GM23338 (cell line): ENCODE measurements at regions not wholly inside any gene's neighbourhood (a gene's known extent, or its start where the extent isn't known, plus 50 kb on each side); places are given as distances from the start of the nearest gene placed in this dataset.
A peak's percentile ranks its signal among the peaks of the same experiment; 100 is the strongest.

Source experiments
- ATAC-seq: fragments of 200-7000 bp; cut with Tn5 transposase; 3 replicates; pipeline ENCODE4 v1.9.1; 2020
- DNase-seq: peaks from one replicate; pipeline ENCODE4 v3.0.0-alpha.2; 2015; ENCODE audit warnings: low spot score
- H2AFZ ChIP-seq: fragments of 200-600 bp; sonication (generic); 2 replicates; pipeline ENCODE4 v1.8.0; 2016; ENCODE audit warnings: antibody characterized with exemption, mild to moderate bottlenecking, moderate library complexity
- H3F3A ChIP-seq: fragments of 200-600 bp; sonication (generic); replicated peaks from 2 replicates; pipeline ENCODE4 v1.8.0; 2017; ENCODE audit warnings: antibody characterized with exemption, mixed run types, low read depth
- H3K27ac ChIP-seq: fragments of 200-600 bp; sonication (generic); 2 replicates; pipeline ENCODE4 v1.6.1; 2016; ENCODE audit warnings: low read depth
- H3K27me3 ChIP-seq: fragments of 200-600 bp; sonication (generic); 2 replicates; pipeline ENCODE4 v1.8.0; 2016; ENCODE audit warnings: mild to moderate bottlenecking, mixed run types, moderate library complexity; ENCODE audit not compliant: insufficient read depth
- H3K36me3 ChIP-seq: fragments of 200-600 bp; sonication (generic); 2 replicates; pipeline ENCODE4 v1.8.0; 2016; ENCODE audit warnings: mild to moderate bottlenecking; ENCODE audit not compliant: insufficient read depth
- H3K4me1 ChIP-seq: fragments of 200-600 bp; sonication (generic); 2 replicates; pipeline ENCODE4 v1.8.0; 2016; ENCODE audit warnings: mild to moderate bottlenecking, moderate library complexity; ENCODE audit not compliant: insufficient read depth
- H3K4me2 ChIP-seq: fragments of 200-600 bp; sonication (generic); 2 replicates; pipeline ENCODE4 v1.7.1; 2017; ENCODE audit warnings: mixed run types
- H3K4me3 ChIP-seq: fragments of 200-600 bp; sonication (generic); 2 replicates; pipeline ENCODE4 v1.6.1; 2016; ENCODE audit warnings: mixed run types
- H3K79me2 ChIP-seq: fragments of 200-600 bp; sonication (generic); replicated peaks from 2 replicates; pipeline ENCODE4 v1.8.0; 2017; ENCODE audit warnings: mild to moderate bottlenecking; ENCODE audit not compliant: insufficient read depth
- H3K9me2 ChIP-seq: fragments of 200-600 bp; sonication (generic); 2 replicates; pipeline ENCODE4 v1.8.0; 2017; ENCODE audit not compliant: insufficient read depth
- H4K20me1 ChIP-seq: fragments of 200-600 bp; sonication (generic); replicated peaks from 2 replicates; pipeline ENCODE4 v1.8.0; 2017; ENCODE audit warnings: mild to moderate bottlenecking; ENCODE audit not compliant: insufficient read depth
- H3K27ac Mint-ChIP-seq: 2 replicates; pipeline ENCODE4 v1.8.0; 2020; ENCODE audit warnings: inconsistent platforms, mild to moderate bottlenecking, moderate library complexity, mixed read lengths
- H3K27me3 Mint-ChIP-seq: 3 replicates; pipeline ENCODE4 v1.8.0; 2022; ENCODE audit warnings: low read depth, mild to moderate bottlenecking, moderate library complexity, mixed read lengths, inconsistent platforms; ENCODE audit not compliant: insufficient read depth, poor library complexity
- H3K36me3 Mint-ChIP-seq: 3 replicates; pipeline ENCODE4 v1.8.0; 2021; ENCODE audit warnings: low read depth, mild to moderate bottlenecking, inconsistent platforms, moderate library complexity, mixed read lengths
- H3K4me1 Mint-ChIP-seq: 3 replicates; pipeline ENCODE4 v1.8.0; 2020; ENCODE audit warnings: mild to moderate bottlenecking, inconsistent platforms, mixed read lengths
- H3K4me3 Mint-ChIP-seq: 3 replicates; pipeline ENCODE4 v1.8.0; 2021; ENCODE audit warnings: moderate library complexity, mild to moderate bottlenecking, inconsistent platforms, mixed read lengths
- H3K9me3 Mint-ChIP-seq: 3 replicates; pipeline ENCODE4 v1.8.0; 2020; ENCODE audit warnings: moderate library complexity, mild to moderate bottlenecking, inconsistent platforms, mixed read lengths
- CREB1 ChIP-seq: fragments of 250-450 bp; sonication (Bioruptor Pico); IDR thresholded peaks from 2 replicates; pipeline ENCODE4 v1.5.0; 2020; ENCODE audit warnings: low read depth, mild to moderate bottlenecking, moderate library complexity
- EZH2 ChIP-seq: fragments of 200-600 bp; sonication (generic); IDR thresholded peaks from one replicate; pipeline ENCODE4 v1.8.0; 2017; ENCODE audit warnings: antibody characterized with exemption, mild to moderate bottlenecking, low read depth; ENCODE audit not compliant: unreplicated experiment
- EZH2phosphoT487 ChIP-seq: fragments of 200-600 bp; sonication (generic); IDR thresholded peaks from one replicate; pipeline ENCODE4 v1.8.1; 2018; ENCODE audit warnings: antibody characterized with exemption; ENCODE audit not compliant: unreplicated experiment
- JUNB ChIP-seq: IDR thresholded peaks from one replicate; pipeline ENCODE4 v1.6.1; 2016; ENCODE audit warnings: antibody characterized with exemption; ENCODE audit not compliant: unreplicated experiment
- NANOG ChIP-seq: IDR thresholded peaks from 2 replicates; pipeline ENCODE4 v1.6.1; 2016; ENCODE audit warnings: antibody characterized with exemption, borderline replicate concordance
- POLR2AphosphoS5 ChIP-seq: IDR thresholded peaks from 2 replicates; pipeline ENCODE4 v1.6.1; 2016; ENCODE audit warnings: antibody characterized with exemption, low read depth
- STAT1 ChIP-seq: IDR thresholded peaks from one replicate; pipeline ENCODE4 v1.6.1; 2016; ENCODE audit warnings: antibody characterized with exemption; ENCODE audit not compliant: unreplicated experiment
- ZNF114 ChIP-seq: fragments of 250-450 bp; sonication (Bioruptor Pico); IDR thresholded peaks from 2 replicates; pipeline ENCODE4 v1.5.0; 2020; ENCODE audit warnings: mild to moderate bottlenecking, moderate library complexity
- ZNF331 ChIP-seq: fragments of 250-450 bp; sonication (Bioruptor Pico); IDR thresholded peaks from 2 replicates; pipeline ENCODE4 v1.5.0; 2020; ENCODE audit warnings: low read depth, mild to moderate bottlenecking, moderate library complexity
- TF ChIP-seq, protein P1 (sequence below): IDR thresholded peaks from 2 replicates; pipeline ENCODE4 v1.6.1; 2016; ENCODE audit warnings: antibody characterized with exemption
- TF ChIP-seq, protein P2 (sequence below), 2 experiments: fragments of 200-600 bp in 1 of 2; sonication (generic) in 1 of 2; conservative IDR thresholded peaks; 2 replicates each; pipeline versions ENCODE4 v1.5.1 to v1.6.1; 2016 to 2017; ENCODE audit warnings: antibody characterized with exemption in 2 of 2, low read depth in 2 of 2, mild to moderate bottlenecking in 2 of 2, moderate library complexity in 1 of 2
- TF ChIP-seq, protein P3 (sequence below): fragments of 250-450 bp; sonication (Bioruptor Pico); IDR thresholded peaks from 2 replicates; pipeline ENCODE4 v1.5.0; 2020; ENCODE audit warnings: mild to moderate bottlenecking, moderate library complexity
- TF ChIP-seq, protein P4 (sequence below): IDR thresholded peaks from one replicate; pipeline ENCODE4 v1.6.1; 2018; ENCODE audit warnings: antibody characterized with exemption; ENCODE audit not compliant: unreplicated experiment

DNA sequence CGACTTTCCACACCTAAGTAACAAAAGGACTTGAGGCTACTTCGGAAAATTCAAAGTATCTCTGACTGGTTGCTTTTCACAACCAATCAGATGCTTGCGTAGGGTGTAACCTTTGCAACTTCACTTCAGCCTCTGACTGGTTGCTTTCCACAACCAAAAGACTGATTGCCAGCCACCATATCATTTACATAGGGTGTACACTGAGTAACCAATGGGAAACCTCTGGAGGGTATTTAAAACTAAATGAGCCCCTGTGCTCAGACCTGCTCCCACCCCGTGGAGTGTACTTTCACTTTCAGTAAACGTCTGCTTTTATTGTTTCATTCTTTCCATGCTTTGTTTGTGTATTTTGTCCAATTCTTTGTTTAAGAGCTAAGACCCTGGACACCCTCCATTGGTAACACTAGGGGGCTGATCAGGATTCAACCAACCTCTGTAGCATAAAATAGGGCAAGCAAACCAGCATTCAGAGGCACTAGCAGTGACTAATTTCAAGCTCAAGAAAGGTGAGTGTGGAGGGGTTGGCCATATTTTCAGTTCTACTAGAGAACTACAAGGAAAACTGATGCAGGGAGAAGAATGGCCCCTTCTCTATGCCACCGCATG lies 390.8 kb downstream of the POM121L12 start:
- peaks cover 2% of the 10 kb centered on the region; the same call in 1 of the 3 replicates for H3K36me3 Mint-ChIP-seq
- no peak for DNase-seq
- Histone ChIP-seq H3K79me2 (no peaks in the 10 kb centered on the region), H3F3A (no peaks in the 10 kb centered on the region), H4K20me1 (no peaks in the 10 kb centered on the region), H3K36me3 (peaks cover 4% of the 10 kb centered on the region; the same call in 1 of the 2 replicates), H3K4me2 (no peak overlapping the region), H3K4me1 (no peaks in the 10 kb centered on the region), H3K4me3 (no peak overlapping the region), H3K27ac (no peak overlapping the region), H3K27me3 (no peaks in the 10 kb centered on the region), H2AFZ (peak overlapping the region; percentile 86), H3K9me2 (peaks cover 6% of the 10 kb centered on the region; the same call in 1 of the 2 replicates)
- H3K4me3 Mint-ChIP-seq: no peak overlapping the region
- peaks cover 3% of the 10 kb centered on the region; the same call in 1 of the 3 replicates for H3K4me1 Mint-ChIP-seq
- TF ChIP-seq POLR2AphosphoS5 (no peak), ZNF114 (CRISPR knock-in tag) (no peak), STAT1 (no peak), CREB1 (no peak), JUNB (no peak), ZNF331 (no peak), EZH2 (no peak), EZH2phosphoT487 (no peak), NANOG (no peak)
- TF ChIP-seq, protein P1, sequence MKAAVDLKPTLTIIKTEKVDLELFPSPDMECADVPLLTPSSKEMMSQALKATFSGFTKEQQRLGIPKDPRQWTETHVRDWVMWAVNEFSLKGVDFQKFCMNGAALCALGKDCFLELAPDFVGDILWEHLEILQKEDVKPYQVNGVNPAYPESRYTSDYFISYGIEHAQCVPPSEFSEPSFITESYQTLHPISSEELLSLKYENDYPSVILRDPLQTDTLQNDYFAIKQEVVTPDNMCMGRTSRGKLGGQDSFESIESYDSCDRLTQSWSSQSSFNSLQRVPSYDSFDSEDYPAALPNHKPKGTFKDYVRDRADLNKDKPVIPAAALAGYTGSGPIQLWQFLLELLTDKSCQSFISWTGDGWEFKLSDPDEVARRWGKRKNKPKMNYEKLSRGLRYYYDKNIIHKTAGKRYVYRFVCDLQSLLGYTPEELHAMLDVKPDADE: no peak
- TF ChIP-seq, protein P2, sequence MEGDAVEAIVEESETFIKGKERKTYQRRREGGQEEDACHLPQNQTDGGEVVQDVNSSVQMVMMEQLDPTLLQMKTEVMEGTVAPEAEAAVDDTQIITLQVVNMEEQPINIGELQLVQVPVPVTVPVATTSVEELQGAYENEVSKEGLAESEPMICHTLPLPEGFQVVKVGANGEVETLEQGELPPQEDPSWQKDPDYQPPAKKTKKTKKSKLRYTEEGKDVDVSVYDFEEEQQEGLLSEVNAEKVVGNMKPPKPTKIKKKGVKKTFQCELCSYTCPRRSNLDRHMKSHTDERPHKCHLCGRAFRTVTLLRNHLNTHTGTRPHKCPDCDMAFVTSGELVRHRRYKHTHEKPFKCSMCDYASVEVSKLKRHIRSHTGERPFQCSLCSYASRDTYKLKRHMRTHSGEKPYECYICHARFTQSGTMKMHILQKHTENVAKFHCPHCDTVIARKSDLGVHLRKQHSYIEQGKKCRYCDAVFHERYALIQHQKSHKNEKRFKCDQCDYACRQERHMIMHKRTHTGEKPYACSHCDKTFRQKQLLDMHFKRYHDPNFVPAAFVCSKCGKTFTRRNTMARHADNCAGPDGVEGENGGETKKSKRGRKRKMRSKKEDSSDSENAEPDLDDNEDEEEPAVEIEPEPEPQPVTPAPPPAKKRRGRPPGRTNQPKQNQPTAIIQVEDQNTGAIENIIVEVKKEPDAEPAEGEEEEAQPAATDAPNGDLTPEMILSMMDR (conservative IDR thresholded peaks at IDR 0.05; ENCODE audit: low read depth in 2 of 2): no peak; a peak in 1 of 4 replicates
- TF ChIP-seq, protein P3, sequence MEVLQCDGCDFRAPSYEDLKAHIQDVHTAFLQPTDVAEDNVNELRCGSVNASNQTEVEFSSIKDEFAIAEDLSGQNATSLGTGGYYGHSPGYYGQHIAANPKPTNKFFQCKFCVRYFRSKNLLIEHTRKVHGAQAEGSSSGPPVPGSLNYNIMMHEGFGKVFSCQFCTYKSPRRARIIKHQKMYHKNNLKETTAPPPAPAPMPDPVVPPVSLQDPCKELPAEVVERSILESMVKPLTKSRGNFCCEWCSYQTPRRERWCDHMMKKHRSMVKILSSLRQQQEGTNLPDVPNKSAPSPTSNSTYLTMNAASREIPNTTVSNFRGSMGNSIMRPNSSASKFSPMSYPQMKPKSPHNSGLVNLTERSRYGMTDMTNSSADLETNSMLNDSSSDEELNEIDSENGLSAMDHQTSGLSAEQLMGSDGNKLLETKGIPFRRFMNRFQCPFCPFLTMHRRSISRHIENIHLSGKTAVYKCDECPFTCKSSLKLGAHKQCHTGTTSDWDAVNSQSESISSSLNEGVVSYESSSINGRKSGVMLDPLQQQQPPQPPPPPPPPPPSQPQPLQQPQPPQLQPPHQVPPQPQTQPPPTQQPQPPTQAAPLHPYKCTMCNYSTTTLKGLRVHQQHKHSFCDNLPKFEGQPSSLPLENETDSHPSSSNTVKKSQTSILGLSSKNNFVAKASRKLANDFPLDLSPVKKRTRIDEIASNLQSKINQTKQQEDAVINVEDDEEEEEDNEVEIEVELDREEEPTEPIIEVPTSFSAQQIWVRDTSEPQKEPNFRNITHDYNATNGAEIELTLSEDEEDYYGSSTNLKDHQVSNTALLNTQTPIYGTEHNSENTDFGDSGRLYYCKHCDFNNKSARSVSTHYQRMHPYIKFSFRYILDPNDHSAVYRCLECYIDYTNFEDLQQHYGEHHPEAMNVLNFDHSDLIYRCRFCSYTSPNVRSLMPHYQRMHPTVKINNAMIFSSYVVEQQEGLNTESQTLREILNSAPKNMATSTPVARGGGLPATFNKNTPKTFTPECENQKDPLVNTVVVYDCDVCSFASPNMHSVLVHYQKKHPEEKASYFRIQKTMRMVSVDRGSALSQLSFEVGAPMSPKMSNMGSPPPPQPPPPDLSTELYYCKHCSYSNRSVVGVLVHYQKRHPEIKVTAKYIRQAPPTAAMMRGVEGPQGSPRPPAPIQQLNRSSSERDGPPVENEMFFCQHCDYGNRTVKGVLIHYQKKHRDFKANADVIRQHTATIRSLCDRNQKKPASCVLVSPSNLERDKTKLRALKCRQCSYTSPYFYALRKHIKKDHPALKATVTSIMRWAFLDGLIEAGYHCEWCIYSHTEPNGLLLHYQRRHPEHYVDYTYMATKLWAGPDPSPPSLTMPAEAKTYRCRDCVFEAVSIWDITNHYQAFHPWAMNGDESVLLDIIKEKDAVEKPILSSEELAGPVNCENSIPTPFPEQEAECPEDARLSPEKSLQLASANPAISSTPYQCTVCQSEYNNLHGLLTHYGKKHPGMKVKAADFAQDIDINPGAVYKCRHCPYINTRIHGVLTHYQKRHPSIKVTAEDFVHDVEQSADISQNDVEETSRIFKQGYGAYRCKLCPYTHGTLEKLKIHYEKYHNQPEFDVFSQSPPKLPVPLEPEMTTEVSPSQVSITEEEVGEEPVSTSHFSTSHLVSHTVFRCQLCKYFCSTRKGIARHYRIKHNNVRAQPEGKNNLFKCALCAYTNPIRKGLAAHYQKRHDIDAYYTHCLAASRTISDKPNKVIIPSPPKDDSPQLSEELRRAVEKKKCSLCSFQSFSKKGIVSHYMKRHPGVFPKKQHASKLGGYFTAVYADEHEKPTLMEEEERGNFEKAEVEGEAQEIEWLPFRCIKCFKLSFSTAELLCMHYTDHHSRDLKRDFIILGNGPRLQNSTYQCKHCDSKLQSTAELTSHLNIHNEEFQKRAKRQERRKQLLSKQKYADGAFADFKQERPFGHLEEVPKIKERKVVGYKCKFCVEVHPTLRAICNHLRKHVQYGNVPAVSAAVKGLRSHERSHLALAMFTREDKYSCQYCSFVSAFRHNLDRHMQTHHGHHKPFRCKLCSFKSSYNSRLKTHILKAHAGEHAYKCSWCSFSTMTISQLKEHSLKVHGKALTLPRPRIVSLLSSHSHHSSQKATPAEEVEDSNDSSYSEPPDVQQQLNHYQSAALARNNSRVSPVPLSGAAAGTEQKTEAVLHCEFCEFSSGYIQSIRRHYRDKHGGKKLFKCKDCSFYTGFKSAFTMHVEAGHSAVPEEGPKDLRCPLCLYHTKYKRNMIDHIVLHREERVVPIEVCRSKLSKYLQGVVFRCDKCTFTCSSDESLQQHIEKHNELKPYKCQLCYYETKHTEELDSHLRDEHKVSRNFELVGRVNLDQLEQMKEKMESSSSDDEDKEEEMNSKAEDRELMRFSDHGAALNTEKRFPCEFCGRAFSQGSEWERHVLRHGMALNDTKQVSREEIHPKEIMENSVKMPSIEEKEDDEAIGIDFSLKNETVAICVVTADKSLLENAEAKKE (CRISPR knock-in tag): no peak
- TF ChIP-seq, protein P4, sequence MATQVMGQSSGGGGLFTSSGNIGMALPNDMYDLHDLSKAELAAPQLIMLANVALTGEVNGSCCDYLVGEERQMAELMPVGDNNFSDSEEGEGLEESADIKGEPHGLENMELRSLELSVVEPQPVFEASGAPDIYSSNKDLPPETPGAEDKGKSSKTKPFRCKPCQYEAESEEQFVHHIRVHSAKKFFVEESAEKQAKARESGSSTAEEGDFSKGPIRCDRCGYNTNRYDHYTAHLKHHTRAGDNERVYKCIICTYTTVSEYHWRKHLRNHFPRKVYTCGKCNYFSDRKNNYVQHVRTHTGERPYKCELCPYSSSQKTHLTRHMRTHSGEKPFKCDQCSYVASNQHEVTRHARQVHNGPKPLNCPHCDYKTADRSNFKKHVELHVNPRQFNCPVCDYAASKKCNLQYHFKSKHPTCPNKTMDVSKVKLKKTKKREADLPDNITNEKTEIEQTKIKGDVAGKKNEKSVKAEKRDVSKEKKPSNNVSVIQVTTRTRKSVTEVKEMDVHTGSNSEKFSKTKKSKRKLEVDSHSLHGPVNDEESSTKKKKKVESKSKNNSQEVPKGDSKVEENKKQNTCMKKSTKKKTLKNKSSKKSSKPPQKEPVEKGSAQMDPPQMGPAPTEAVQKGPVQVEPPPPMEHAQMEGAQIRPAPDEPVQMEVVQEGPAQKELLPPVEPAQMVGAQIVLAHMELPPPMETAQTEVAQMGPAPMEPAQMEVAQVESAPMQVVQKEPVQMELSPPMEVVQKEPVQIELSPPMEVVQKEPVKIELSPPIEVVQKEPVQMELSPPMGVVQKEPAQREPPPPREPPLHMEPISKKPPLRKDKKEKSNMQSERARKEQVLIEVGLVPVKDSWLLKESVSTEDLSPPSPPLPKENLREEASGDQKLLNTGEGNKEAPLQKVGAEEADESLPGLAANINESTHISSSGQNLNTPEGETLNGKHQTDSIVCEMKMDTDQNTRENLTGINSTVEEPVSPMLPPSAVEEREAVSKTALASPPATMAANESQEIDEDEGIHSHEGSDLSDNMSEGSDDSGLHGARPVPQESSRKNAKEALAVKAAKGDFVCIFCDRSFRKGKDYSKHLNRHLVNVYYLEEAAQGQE: no peak
- no peaks in the 10 kb centered on the region for H3K27me3 Mint-ChIP-seq
- H3K9me3 Mint-ChIP-seq: peaks cover 4% of the 10 kb centered on the region; the same call in 2 of the 3 replicates
- no peak for ATAC-seq
- H3K27ac Mint-ChIP-seq: no peak overlapping the region
